ENCODE measurements at regions not wholly inside any gene's neighbourhood (a gene's known extent, or its start where the extent isn't known, plus 50 kb on each side); places are given as distances from the start of the nearest gene placed in this dataset.
"Not testable (repeated sequence)": the region's sequence is repeated elsewhere in the genome, so short reads cannot be mapped to it uniquely, and the experiment has no call there.

GRCh38 chr18:51503351-51503750 is 305.9 kb upstream of the MEX3C start:
- H2AFZ ChIP-seq (ENCODE audit: insufficient read depth, low read depth, low read length, poor library complexity, severe bottlenecking): no peak overlapping the region

GRCh38 chr18:51506811-51507210 is 309.3 kb upstream of the MEX3C start:
- H3K4me3 Mint-ChIP-seq: no peak overlapping the region
- no peaks in the 10 kb centered on the region for H3K4me1 Mint-ChIP-seq
- peaks cover 0 to 9% (median 5%) of the 10 kb centered on the region in 7 donors for H3K9me3 Mint-ChIP-seq
- no peaks in the 10 kb centered on the region for H3K4me1 ChIP-seq (ENCODE audit: control insufficient read depth in 1 of 2, insufficient read depth in 2 of 2, low read length in 2 of 2)
- intact Hi-C loops (cut with micrococcal nuclease): no loop called here
- H3K36me3 Mint-ChIP-seq: no peaks in the 10 kb centered on the region
- no peak overlapping the region for H3K27ac ChIP-seq (ENCODE audit: low read depth in 1 of 2, low read length in 2 of 2)
- WGBS (ENCODE audit: insufficient coverage): 94% methylated on average over 2 of the region's 3 CpGs
- H3K79me2 ChIP-seq (ENCODE audit: insufficient read depth, low read length): no peaks in the 10 kb centered on the region
- H4K20me1 ChIP-seq (ENCODE audit: insufficient read depth, low read length): no peaks in the 10 kb centered on the region
- no peaks in the 10 kb centered on the region for H3K27me3 ChIP-seq (ENCODE audit: control insufficient read depth in 2 of 2, insufficient read depth in 2 of 2, low read length in 2 of 2)
- H3K27ac Mint-ChIP-seq: no peak overlapping the region
- H3K9me3 ChIP-seq (replicated peaks in 1 of 2; ENCODE audit: control insufficient read depth in 1 of 2, insufficient read depth in 1 of 2, low read length in 2 of 2): peaks cover 10 to 15% of the 10 kb centered on the region in 2 donors
- TF ChIP-seq CTCF (IDR thresholded peaks at IDR 0.05): no peak
- H3K4me2 ChIP-seq (replicated peaks; ENCODE audit: extremely low read depth, low read length, poor library complexity, severe bottlenecking): no peak overlapping the region
- DNase-seq: no peak
- H3K4me3 ChIP-seq (replicated peaks in 1 of 3; ENCODE audit: low read depth in 2 of 3, low read length in 3 of 3): no peak overlapping the region
- H3K9ac ChIP-seq (ENCODE audit: insufficient read depth, low read length, poor library complexity, severe bottlenecking): no peak overlapping the region
- H2AFZ ChIP-seq (ENCODE audit: insufficient read depth, low read depth, low read length, poor library complexity, severe bottlenecking): no peak overlapping the region
- peaks cover 0 to 2% (median 0%) of the 10 kb centered on the region in 3 donors for H3K27me3 Mint-ChIP-seq (ENCODE audit: low read depth in 3 of 3)
- H3K36me3 ChIP-seq (replicated peaks in 1 of 2; ENCODE audit: control insufficient read depth in 1 of 2, insufficient read depth in 2 of 2, low read length in 2 of 2): no peaks in the 10 kb centered on the region

More at GRCh38 chr18:51503351-51503750, 305.9 kb upstream of the MEX3C start:
- H4K20me1 ChIP-seq (ENCODE audit: insufficient read depth, low read length): no peaks in the 10 kb centered on the region
- H3K27ac ChIP-seq (ENCODE audit: low read depth in 1 of 2, low read length in 2 of 2): no peak overlapping the region
- no peaks in the 10 kb centered on the region for H3K36me3 Mint-ChIP-seq
- H3K9me3 ChIP-seq (replicated peaks in 1 of 2; ENCODE audit: control insufficient read depth in 1 of 2, insufficient read depth in 1 of 2, low read length in 2 of 2): peaks cover 3 to 12% of the 10 kb centered on the region in 2 donors
- no peak overlapping the region for H3K4me3 Mint-ChIP-seq
- no peaks in the 10 kb centered on the region for H3K27me3 Mint-ChIP-seq (ENCODE audit: low read depth in 3 of 3)
- peaks cover 0 to 6% (median 2%) of the 10 kb centered on the region in 7 donors for H3K9me3 Mint-ChIP-seq
- H3K27ac Mint-ChIP-seq: no peak overlapping the region
- H3K79me2 ChIP-seq (ENCODE audit: insufficient read depth, low read length): no peaks in the 10 kb centered on the region
- H3K27me3 ChIP-seq (ENCODE audit: control insufficient read depth in 2 of 2, insufficient read depth in 2 of 2, low read length in 2 of 2): no peaks in the 10 kb centered on the region
- DNase-seq: no peak
- H3K9ac ChIP-seq (ENCODE audit: insufficient read depth, low read length, poor library complexity, severe bottlenecking): no peak overlapping the region
- H3K4me2 ChIP-seq (replicated peaks; ENCODE audit: extremely low read depth, low read length, poor library complexity, severe bottlenecking): no peak overlapping the region
- no peak overlapping the region for H3K4me3 ChIP-seq (replicated peaks in 1 of 3; ENCODE audit: low read depth in 2 of 3, low read length in 3 of 3)
- H3K4me1 Mint-ChIP-seq: no peaks in the 10 kb centered on the region
- H3K4me1 ChIP-seq (ENCODE audit: control insufficient read depth in 1 of 2, insufficient read depth in 2 of 2, low read length in 2 of 2): no peaks in the 10 kb centered on the region
- no peaks in the 10 kb centered on the region for H3K36me3 ChIP-seq (replicated peaks in 1 of 2; ENCODE audit: control insufficient read depth in 1 of 2, insufficient read depth in 2 of 2, low read length in 2 of 2)
- intact Hi-C loops (cut with micrococcal nuclease): no loop called here
- TF ChIP-seq CTCF (IDR thresholded peaks at IDR 0.05): no peak

- H3K4me2 ChIP-seq (replicated peaks; ENCODE audit: extremely low read depth, low read length, poor library complexity, severe bottlenecking); H3K27me3 Mint-ChIP-seq (ENCODE audit: low read depth in 3 of 3); intact Hi-C loops (cut with micrococcal nuclease); H3K36me3 Mint-ChIP-seq; H3K4me1 ChIP-seq (ENCODE audit: control insufficient read depth in 1 of 2, insufficient read depth in 2 of 2, low read length in 2 of 2); H3K27ac ChIP-seq (ENCODE audit: low read depth in 1 of 2, low read length in 2 of 2); H3K9ac ChIP-seq (ENCODE audit: insufficient read depth, low read length, poor library complexity, severe bottlenecking); H3K4me3 Mint-ChIP-seq; DNase-seq; H3K4me1 Mint-ChIP-seq; H3K27me3 ChIP-seq (ENCODE audit: control insufficient read depth in 2 of 2, insufficient read depth in 2 of 2, low read length in 2 of 2); H4K20me1 ChIP-seq (ENCODE audit: insufficient read depth, low read length); H3K4me3 ChIP-seq (replicated peaks in 1 of 3; ENCODE audit: low read depth in 2 of 3, low read length in 3 of 3); H3K27ac Mint-ChIP-seq; H3K36me3 ChIP-seq (replicated peaks in 1 of 2; ENCODE audit: control insufficient read depth in 1 of 2, insufficient read depth in 2 of 2, low read length in 2 of 2); H3K79me2 ChIP-seq (ENCODE audit: insufficient read depth, low read length); H2AFZ ChIP-seq (ENCODE audit: insufficient read depth, low read depth, low read length, poor library complexity, severe bottlenecking): not testable (repeated sequence)
- peaks cover 0 to 12% (median 5%) of the 10 kb centered on the region in 7 donors for H3K9me3 Mint-ChIP-seq
- 83% methylated on average over 1 of the region's 7 CpGs for WGBS (ENCODE audit: insufficient coverage)
- H3K9me3 ChIP-seq (replicated peaks in 1 of 2; ENCODE audit: control insufficient read depth in 1 of 2, insufficient read depth in 1 of 2, low read length in 2 of 2): peaks cover 10 to 15% of the 10 kb centered on the region in 2 donors
These were observed 310.9 kb upstream of the MEX3C start for GRCh38 chr18:51508410-51508809.

All from CD14-positive monocyte (primary cell).